ENCODE measurements at regions not wholly inside any gene's neighbourhood (a gene's known extent, or its start where the extent isn't known, plus 50 kb on each side); places are given as distances from the start of the nearest gene placed in this dataset.

- H4K20me1 ChIP-seq (ENCODE audit: insufficient read depth) = no peaks in the 10 kb centered on the region
- H3K36me3 ChIP-seq (ENCODE audit: control insufficient read depth in 1 of 2, insufficient read depth in 2 of 2, low read length in 2 of 2) = no peaks in the 10 kb centered on the region
- POLR2A ChIA-PET = no interaction called here
- RAD21 ChIA-PET (ENCODE audit: low non-redundant PET in 1 of 2, low total read pairs in 2 of 2, uncharacterized antibody in 2 of 2, unreplicated experiment in 2 of 2) = no interaction called here
- CTCF ChIA-PET = no interaction called here
- no peak overlapping the region for H3K4me2 ChIP-seq (ENCODE audit: low read length)
- intact Hi-C loops (cut with micrococcal nuclease) = no loop called here
- TF ChIP-seq YY1 (IDR thresholded peaks at IDR 0.05; ENCODE audit: extremely low read depth, insufficient replicate concordance, low read depth, low read length) = no peak
- no peak for TF ChIP-seq SIN3A (IDR thresholded peaks at IDR 0.05; ENCODE audit: low read depth)
- TF ChIP-seq EGR1 (IDR thresholded peaks at IDR 0.05; ENCODE audit: low read depth) = no peak
- no peak for TF ChIP-seq EZH2 (IDR thresholded peaks at IDR 0.05)
- no peak overlapping the region for H3K4me3 ChIP-seq (replicated peaks in 1 of 2; ENCODE audit: low read depth in 1 of 2, low read length in 2 of 2)
- BruUV-seq (replicated peaks) = no TSS peak
- H3K27ac ChIP-seq (ENCODE audit: low read depth, low read length) = no peak overlapping the region
- DNase-seq (ENCODE audit: low read depth, low spot score) = no peak
- ATAC-seq = no peak
- H3K9me2 ChIP-seq (ENCODE audit: insufficient read depth) = no peaks in the 10 kb centered on the region
- no peak overlapping the region for H2AFZ ChIP-seq (ENCODE audit: low read depth, low read length, poor library complexity, severe bottlenecking)
- no peaks in the 10 kb centered on the region for H3K4me1 ChIP-seq (ENCODE audit: control insufficient read depth in 1 of 2, insufficient read depth in 2 of 2, low read length in 2 of 2)
- no peaks in the 10 kb centered on the region for H3K79me2 ChIP-seq (ENCODE audit: insufficient read depth, low read length)
- H3K27me3 ChIP-seq (ENCODE audit: insufficient read depth, low read length) = no peaks in the 10 kb centered on the region
- no peak overlapping the region for H3K9ac ChIP-seq (ENCODE audit: low read length)
- peaks cover 7 to 10% of the 10 kb centered on the region in 2 experiments; a peak in 2 of 4 replicates for H3K9me3 ChIP-seq (ENCODE audit: control insufficient read depth in 1 of 2, insufficient read depth in 1 of 2, low read depth in 1 of 2, low read length in 2 of 2)
These were observed 106.3 kb upstream of the ZNF267 start for GRCh38 chr16:31767267-31767666.

DNA sequence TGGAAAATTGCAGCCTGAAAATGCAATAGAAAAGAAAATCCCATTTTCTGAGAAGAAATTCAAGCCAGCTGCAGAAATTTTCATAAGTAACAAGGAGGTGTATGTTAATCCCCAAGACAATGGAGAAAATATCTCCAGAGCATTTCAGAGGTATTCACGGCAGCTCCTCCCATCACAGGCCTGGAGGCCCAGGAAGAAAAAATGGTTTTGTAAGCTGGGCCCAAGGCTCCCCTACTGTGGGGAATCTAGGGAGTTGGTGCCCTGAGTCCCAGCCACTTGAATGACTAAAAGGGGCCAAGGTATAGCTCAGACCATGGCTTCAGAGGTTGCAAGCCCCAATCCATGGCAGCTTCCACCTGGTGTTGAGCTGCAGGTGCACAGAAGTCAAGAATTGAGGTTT, 93.3 kb upstream of the ZNF267 start:
- Histone ChIP-seq H2AFZ (ENCODE audit: low read depth, low read length, poor library complexity, severe bottlenecking) (no peak overlapping the region), H3K9me2 (ENCODE audit: insufficient read depth) (no peaks in the 10 kb centered on the region), H4K20me1 (ENCODE audit: insufficient read depth) (no peaks in the 10 kb centered on the region), H3K4me3 (replicated peaks in 1 of 2; ENCODE audit: low read depth in 1 of 2, low read length in 2 of 2) (no peak overlapping the region), H3K27me3 (ENCODE audit: insufficient read depth, low read length) (no peaks in the 10 kb centered on the region), H3K36me3 (ENCODE audit: control insufficient read depth in 1 of 2, insufficient read depth in 2 of 2, low read length in 2 of 2) (no peaks in the 10 kb centered on the region), H3K9ac (ENCODE audit: low read length) (no peak overlapping the region), H3K79me2 (ENCODE audit: insufficient read depth, low read length) (no peaks in the 10 kb centered on the region), H3K27ac (ENCODE audit: low read depth, low read length) (no peak overlapping the region), H3K9me3 (ENCODE audit: control insufficient read depth in 1 of 2, insufficient read depth in 1 of 2, low read depth in 1 of 2, low read length in 2 of 2) (no peaks in the 10 kb centered on the region), H3K4me2 (ENCODE audit: low read length) (no peak overlapping the region), H3K4me1 (ENCODE audit: control insufficient read depth in 1 of 2, insufficient read depth in 2 of 2, low read length in 2 of 2) (no peaks in the 10 kb centered on the region)
- BruUV-seq (replicated peaks) = no TSS peak
- DNase-seq (ENCODE audit: low read depth, low spot score) (no peak), ATAC-seq (no peak)
- TF ChIP-seq ZFX (IDR thresholded peaks at IDR 0.05) = no peak
- TF ChIP-seq ZBTB33 (IDR thresholded peaks at IDR 0.05; ENCODE audit: extremely low read depth, insufficient replicate concordance, low read length) = no peak
- no peak for TF ChIP-seq CTCF (IDR thresholded peaks at IDR 0.05 in 2 of 3, conservative IDR thresholded peaks at IDR 0.05 in 1 of 3; ENCODE audit: borderline replicate concordance in 1 of 3, insufficient read depth in 1 of 3, low read depth in 2 of 3, low read length in 2 of 3)
- TF ChIP-seq ELF1 (IDR thresholded peaks at IDR 0.05; ENCODE audit: borderline replicate concordance, low read depth) = no peak
- TF ChIP-seq EZH2phosphoT487 (IDR thresholded peaks at IDR 0.05; ENCODE audit: borderline replicate concordance) = no peak
- no peak for TF ChIP-seq SIN3A (IDR thresholded peaks at IDR 0.05; ENCODE audit: low read depth)
- TF ChIP-seq SRF (IDR thresholded peaks at IDR 0.05; ENCODE audit: low read depth) = no peak
- no peak for TF ChIP-seq YY1 (IDR thresholded peaks at IDR 0.05; ENCODE audit: extremely low read depth, insufficient replicate concordance, low read depth, low read length)
- no peak for TF ChIP-seq ATF3 (IDR thresholded peaks at IDR 0.05)
- TF ChIP-seq RAD21 (IDR thresholded peaks at IDR 0.05; ENCODE audit: low read depth) = no peak
- POLR2A ChIA-PET = no interaction called here
- intact Hi-C loops (cut with micrococcal nuclease) = no loop called here
- CTCF ChIA-PET = no interaction called here
- RAD21 ChIA-PET (ENCODE audit: low non-redundant PET in 1 of 2, low total read pairs in 2 of 2, uncharacterized antibody in 2 of 2, unreplicated experiment in 2 of 2) = no interaction called here

All from HCT116 (cell line).